SK-N-SH (cell line): ENCODE measurements at regions not wholly inside any gene's neighbourhood (a gene's known extent, or its start where the extent isn't known, plus 50 kb on each side); places are given as distances from the start of the nearest gene placed in this dataset.

Experiments
- CTCF ChIA-PET: fragments of 300-600, 350-600 bp; formaldehyde crosslinking; extraction: SDS; loops from one replicate; lab custom pipeline; 2021; lab: Yijun Ruan, JAX
- POLR2A ChIA-PET: fragments of 350-600 bp; sonication (Branson Sonifier 250); formaldehyde crosslinking; extraction: SDS; loops from one replicate; lab custom pipeline; 2020; ENCODE audit warnings: antibody characterized with exemption, inconsistent platforms; lab: Yijun Ruan, JAX
- DNase-seq: peaks from one replicate; pipeline ENCODE4 v3.0.0; 2012
- H2AFZ ChIP-seq: fragments of 200-600 bp; sonication (generic); 2 replicates; pipeline ENCODE4 v1.8.1; 2016; ENCODE audit warnings: antibody characterized with exemption, mild to moderate bottlenecking, low read depth
- H3F3A ChIP-seq: fragments of 200-600 bp; sonication (generic); replicated peaks from 2 replicates; pipeline ENCODE3; 2016; ENCODE audit warnings: antibody characterized with exemption, mild to moderate bottlenecking; ENCODE audit not compliant: insufficient read depth
- H3K27ac ChIP-seq, 2 experiments: fragments of 200-500 bp in 1 of 2; fragments of 200-600 bp in 1 of 2; sonication (Bioruptor generic) in 1 of 2; sonication (generic), shearing (Covaris generic) in 1 of 2; 2 replicates each; pipeline versions ENCODE4 v1.5.1 to v1.6.1; 2014 to 2016; ENCODE audit warnings: low read depth in 2 of 2, inconsistent platforms in 1 of 2, low read length in 1 of 2, mild to moderate bottlenecking in 1 of 2, mixed read lengths in 1 of 2
- H3K27me3 ChIP-seq: fragments of 200-600 bp; sonication (generic), shearing (Covaris generic); 2 replicates; pipeline ENCODE4 v1.6.1; 2016; ENCODE audit warnings: mixed run types; ENCODE audit not compliant: insufficient read depth
- H3K36me3 ChIP-seq, 2 experiments: fragments of 200-500 bp in 1 of 2; fragments of 200-600 bp in 1 of 2; sonication (Bioruptor generic) in 1 of 2; sonication (generic) in 1 of 2; replicated peaks in 1 of 2; 2 replicates each; pipeline versions ENCODE3 to v1.5.1; 2014 to 2016; ENCODE audit warnings: low read length in 1 of 2, mild to moderate bottlenecking in 1 of 2; ENCODE audit not compliant: insufficient read depth in 2 of 2, control insufficient read depth in 1 of 2
- H3K4me1 ChIP-seq, 2 experiments: fragments of 200-500 bp in 1 of 2; fragments of 200-600 bp in 1 of 2; sonication (Bioruptor generic) in 1 of 2; sonication (generic), shearing (Covaris generic) in 1 of 2; 2 replicates each; pipeline versions ENCODE4 v1.5.1 to v1.6.1; 2014 to 2016; ENCODE audit warnings: low read depth in 1 of 2, low read length in 1 of 2, mixed run types in 1 of 2; ENCODE audit not compliant: insufficient read depth in 2 of 2, control insufficient read depth in 1 of 2
- H3K4me2 ChIP-seq: fragments of 200-600 bp; sonication (generic), shearing (Covaris generic); 2 replicates; pipeline ENCODE4 v1.6.1; 2017; ENCODE audit warnings: mixed run types
- H3K4me3 ChIP-seq, 2 experiments: fragments of 200-500 bp in 1 of 2; fragments of 200-600 bp in 1 of 2; sonication (Bioruptor generic) in 1 of 2; sonication (generic), shearing (Covaris generic) in 1 of 2; 2 replicates each; pipeline versions ENCODE4 v1.5.1 to v1.8.1; 2014 to 2016; ENCODE audit warnings: low read depth in 2 of 2, inconsistent platforms in 1 of 2, low read length in 1 of 2, mild to moderate bottlenecking in 1 of 2, mixed read lengths in 1 of 2, moderate library complexity in 1 of 2
- H3K79me2 ChIP-seq: fragments of 200-600 bp; sonication (generic); 2 replicates; pipeline ENCODE4 v1.8.1; 2017; ENCODE audit warnings: mild to moderate bottlenecking; ENCODE audit not compliant: insufficient read depth
- H3K9ac ChIP-seq: fragments of 200-600 bp; sonication (generic); 2 replicates; pipeline ENCODE4 v1.6.1; 2017; ENCODE audit warnings: mixed run types
- H3K9me2 ChIP-seq: fragments of 200-600 bp; sonication (generic); 2 replicates; pipeline ENCODE4 v1.6.1; 2017; ENCODE audit warnings: mixed run types
- H3K9me3 ChIP-seq: fragments of 200-600 bp; sonication (generic); 2 replicates; pipeline ENCODE4 v1.6.1; 2017; ENCODE audit warnings: mixed run types, mild to moderate bottlenecking, moderate library complexity
- H4K20me1 ChIP-seq: fragments of 200-600 bp; sonication (generic); 2 replicates; pipeline ENCODE4 v1.6.1; 2017; ENCODE audit warnings: mild to moderate bottlenecking, mixed run types; ENCODE audit not compliant: insufficient read depth
- CTCF ChIP-seq: fragments of 200-600 bp; sonication (generic); IDR thresholded peaks from 2 replicates; pipeline ENCODE4 v1.6.1; 2017; ENCODE audit warnings: antibody characterized with exemption, mild to moderate bottlenecking, moderate library complexity
- ELF1 ChIP-seq: IDR thresholded peaks from 2 replicates; pipeline ENCODE4 v1.4.0; 2012
- EZH2phosphoT487 ChIP-seq: fragments of 200-600 bp; sonication (generic); IDR thresholded peaks from 2 replicates; pipeline ENCODE4 v1.6.1; 2017; ENCODE audit warnings: low read depth, mixed run types, mild to moderate bottlenecking, antibody characterized with exemption, moderate library complexity, borderline replicate concordance
- FOXM1 ChIP-seq: IDR thresholded peaks from 2 replicates; pipeline ENCODE4 v1.4.0; 2012; ENCODE audit warnings: low read depth, mild to moderate bottlenecking
- MEF2A ChIP-seq: IDR thresholded peaks from 2 replicates; pipeline ENCODE4 v1.4.0; 2012; ENCODE audit warnings: low read depth, borderline replicate concordance
- MXI1 ChIP-seq: IDR thresholded peaks from 2 replicates; pipeline ENCODE4 v1.6.1; 2012; ENCODE audit warnings: mild to moderate bottlenecking, low read depth, low read length, improper control_type of control experiment
- NFIC ChIP-seq: IDR thresholded peaks from 2 replicates; pipeline ENCODE4 v1.4.0; 2012; ENCODE audit warnings: borderline replicate concordance
- PBX3 ChIP-seq: IDR thresholded peaks from 2 replicates; pipeline ENCODE4; 2012
- RAD21 ChIP-seq: IDR thresholded peaks from 2 replicates; pipeline ENCODE4 v1.6.1; 2012; ENCODE audit warnings: mild to moderate bottlenecking, low read length
- RCOR1 ChIP-seq: fragments of 150-350 bp; IDR thresholded peaks from 2 replicates; pipeline ENCODE4 v1.6.1; 2017; ENCODE audit warnings: antibody characterized with exemption, low read length
- RFX5 ChIP-seq: IDR thresholded peaks from 2 replicates; pipeline ENCODE4 v1.6.1; 2012; ENCODE audit warnings: mild to moderate bottlenecking, improper control_type of control experiment, low read length
- SMC3 ChIP-seq: IDR thresholded peaks from 2 replicates; pipeline ENCODE4 v1.6.1; 2012; ENCODE audit warnings: low read depth, low read length, improper control_type of control experiment
- TAF1 ChIP-seq: IDR thresholded peaks from 2 replicates; pipeline ENCODE4 v1.6.1; 2012; ENCODE audit warnings: low read depth, mild to moderate bottlenecking, low read length, moderate library complexity, borderline replicate concordance
- WGBS: methylation state at CpG from one replicate; pipeline ENCODE4 v1.1.6; 2017; ENCODE audit warnings: low lambda C conversion rate; 5-methylcytosine and 5-hydroxymethylcytosine counted together

- no peak overlapping the region for H3K4me2 ChIP-seq
- H4K20me1 ChIP-seq: no peaks in the 10 kb centered on the region
- H2AFZ ChIP-seq: no peak overlapping the region
- H3K27ac ChIP-seq: no peak overlapping the region
- no peaks in the 10 kb centered on the region for H3K4me1 ChIP-seq
- ChIA-PET POLR2A (no interaction called here), CTCF (interaction anchor here (1.2 kb wide), 1 partner anchor 297 kb away, joined by 4 read pairs; no protein-coding TSS in a partner anchor)
- no peaks in the 10 kb centered on the region for H3K9me3 ChIP-seq
- no peak overlapping the region for H3K4me3 ChIP-seq
- no peaks in the 10 kb centered on the region for H3K79me2 ChIP-seq
- DNase-seq: no peak
- H3K27me3 ChIP-seq: no peaks in the 10 kb centered on the region
- H3F3A ChIP-seq: no peaks in the 10 kb centered on the region
- H3K9me2 ChIP-seq: no peaks in the 10 kb centered on the region
- no peaks in the 10 kb centered on the region for H3K36me3 ChIP-seq
- TF ChIP-seq NFIC (no peak), MXI1 (no peak), SMC3 (no peak), EZH2phosphoT487 (no peak), RFX5 (no peak), FOXM1 (no peak), TAF1 (no peak), RAD21 (no peak), MEF2A (no peak), CTCF (no peak), PBX3 (no peak)
- H3K9ac ChIP-seq: no peak overlapping the region
Measured at GRCh38 chr3:152769523-152769922, 65.4 kb upstream of the P2RY1 start.

- WGBS: 28% methylated on average over 2 of the region's 2 CpGs
- Histone ChIP-seq H3K9me2 (no peaks in the 10 kb centered on the region), H3K4me3 (no peak overlapping the region), H2AFZ (no peak overlapping the region), H3K9me3 (no peaks in the 10 kb centered on the region), H3K36me3 (no peaks in the 10 kb centered on the region), H3K79me2 (no peaks in the 10 kb centered on the region), H3K9ac (no peak overlapping the region), H3F3A (no peaks in the 10 kb centered on the region), H4K20me1 (no peaks in the 10 kb centered on the region), H3K4me1 (no peaks in the 10 kb centered on the region), H3K4me2 (no peak overlapping the region), H3K27ac (no peak overlapping the region), H3K27me3 (no peaks in the 10 kb centered on the region)
- no peak for DNase-seq
- ChIA-PET CTCF (interaction anchor here (1.2 kb wide), 1 partner anchor 298 kb away, joined by 4 read pairs; no protein-coding TSS in a partner anchor), POLR2A (no interaction called here)
- TF ChIP-seq RCOR1 (no peak), ELF1 (no peak), SMC3 (no peak), MXI1 (no peak)
Measured at GRCh38 chr3:152770296-152770695, 64.6 kb upstream of the P2RY1 start.
